Central memory CD8-positive, alpha-beta T cell (primary cell): ENCODE measurements at regions not wholly inside any gene's neighbourhood (a gene's known extent, or its start where the extent isn't known, plus 50 kb on each side); places are given as distances from the start of the nearest gene placed in this dataset.

Experiments
- ATAC-seq: fragments of 150-1000 bp; cut with Tn5 transposase; replicated peaks from 2 replicates; pipeline ENCODE4 v1.10.0; 2022; ENCODE audit warnings: mild to moderate bottlenecking, moderate FRiP score, moderate number of reproducible peaks; ENCODE audit not compliant: poor library complexity, severe bottlenecking; ENCODE audit errors: extremely low read depth
- DNase-seq, 2 donors: peaks; one replicate each; pipeline ENCODE4 v3.0.0; 2021; ENCODE audit warnings: low spot score in 2 of 2
- H3K27ac Mint-ChIP-seq: one replicate; pipeline ENCODE4 v1.8.0; 2022; ENCODE audit warnings: low read depth, mild to moderate bottlenecking, moderate library complexity, mixed read lengths
- H3K27me3 Mint-ChIP-seq: one replicate; pipeline ENCODE4 v1.8.0; 2022; ENCODE audit warnings: mixed read lengths
- H3K36me3 Mint-ChIP-seq: one replicate; pipeline ENCODE4 v1.8.0; 2022; ENCODE audit warnings: mild to moderate bottlenecking, moderate library complexity, mixed read lengths; ENCODE audit not compliant: insufficient read depth
- H3K4me1 Mint-ChIP-seq: one replicate; pipeline ENCODE4 v1.8.0; 2022; ENCODE audit warnings: mixed read lengths
- H3K4me3 Mint-ChIP-seq: one replicate; pipeline ENCODE4 v1.8.0; 2022; ENCODE audit warnings: mild to moderate bottlenecking, moderate library complexity, mixed read lengths
- H3K9me3 Mint-ChIP-seq: one replicate; pipeline ENCODE4 v1.8.0; 2022; ENCODE audit warnings: mixed read lengths

GRCh38 chr18:47758000-47758399 is 172.5 kb downstream of the SMAD2 start:
- ATAC-seq: no peak
- no peaks in the 10 kb centered on the region for H3K36me3 Mint-ChIP-seq
- no peak overlapping the region for H3K27ac Mint-ChIP-seq
- no peak for DNase-seq
- peaks cover 71% of the 10 kb centered on the region for H3K27me3 Mint-ChIP-seq
- peaks cover 6% of the 10 kb centered on the region for H3K4me1 Mint-ChIP-seq
- H3K9me3 Mint-ChIP-seq: peaks cover 8% of the 10 kb centered on the region
- H3K4me3 Mint-ChIP-seq: no peak overlapping the region

- peaks cover 55% of the 10 kb centered on the region for H3K27me3 Mint-ChIP-seq
- no peak overlapping the region for H3K4me3 Mint-ChIP-seq
- H3K4me1 Mint-ChIP-seq: peaks cover 6% of the 10 kb centered on the region
- H3K36me3 Mint-ChIP-seq: no peaks in the 10 kb centered on the region
- DNase-seq: no peak
- no peak for ATAC-seq
- H3K9me3 Mint-ChIP-seq: peaks cover 8% of the 10 kb centered on the region
- H3K27ac Mint-ChIP-seq: no peak overlapping the region
Measured at GRCh38 chr18:47756364-47757016, 174.0 kb downstream of the SMAD2 start.

GRCh38 chr18:47755102-47755456 is 175.4 kb downstream of the SMAD2 start:
- H3K36me3 Mint-ChIP-seq: no peaks in the 10 kb centered on the region
- no peak for DNase-seq
- peaks cover 6% of the 10 kb centered on the region for H3K4me1 Mint-ChIP-seq
- H3K9me3 Mint-ChIP-seq: peaks cover 8% of the 10 kb centered on the region
- no peak overlapping the region for H3K4me3 Mint-ChIP-seq
- H3K27ac Mint-ChIP-seq: no peak overlapping the region
- ATAC-seq: no peak
- peaks cover 41% of the 10 kb centered on the region for H3K27me3 Mint-ChIP-seq

GRCh38 chr18:47754311-47755101 is 176.0 kb downstream of the SMAD2 start:
- ATAC-seq (peak; percentile 36), DNase-seq (no peak)
- H3K4me3 Mint-ChIP-seq: no peak overlapping the region
- peaks cover 8% of the 10 kb centered on the region for H3K9me3 Mint-ChIP-seq
- H3K27ac Mint-ChIP-seq: no peak overlapping the region
- peaks cover 2% of the 10 kb centered on the region for H3K36me3 Mint-ChIP-seq
- H3K27me3 Mint-ChIP-seq: peaks cover 36% of the 10 kb centered on the region
- peaks cover 6% of the 10 kb centered on the region for H3K4me1 Mint-ChIP-seq

- Mint-ChIP-seq H3K36me3 (peaks cover 2% of the 10 kb centered on the region), H3K4me3 (no peak overlapping the region), H3K9me3 (no peaks in the 10 kb centered on the region), H3K27ac (no peak overlapping the region), H3K27me3 (peaks cover 22% of the 10 kb centered on the region), H3K4me1 (peaks cover 6% of the 10 kb centered on the region)
- DNase-seq: no peak
- no peak for ATAC-seq
Measured at GRCh38 chr18:47752796-47753645, 177.4 kb downstream of the SMAD2 start.

- ATAC-seq (no peak), DNase-seq (no peak)
- H3K4me3 Mint-ChIP-seq: no peak overlapping the region
- H3K36me3 Mint-ChIP-seq: peaks cover 2% of the 10 kb centered on the region
- H3K9me3 Mint-ChIP-seq: no peaks in the 10 kb centered on the region
- peaks cover 12% of the 10 kb centered on the region for H3K27me3 Mint-ChIP-seq
- H3K4me1 Mint-ChIP-seq: peaks cover 6% of the 10 kb centered on the region
- no peak overlapping the region for H3K27ac Mint-ChIP-seq
Measured at GRCh38 chr18:47750889-47751423, 179.5 kb downstream of the SMAD2 start.

GRCh38 chr18:47749600-47749973 is 180.9 kb downstream of the SMAD2 start:
- Mint-ChIP-seq H3K4me3 (no peak overlapping the region), H3K4me1 (peaks cover 3% of the 10 kb centered on the region), H3K36me3 (peaks cover 2% of the 10 kb centered on the region), H3K9me3 (no peaks in the 10 kb centered on the region), H3K27me3 (peaks cover 5% of the 10 kb centered on the region), H3K27ac (no peak overlapping the region)
- peak in 1 of 2 donors; percentile 5 for DNase-seq
- ATAC-seq: no peak

GRCh38 chr18:47748847-47749599 is 181.4 kb downstream of the SMAD2 start:
- H3K4me1 Mint-ChIP-seq: no peaks in the 10 kb centered on the region
- no peaks in the 10 kb centered on the region for H3K9me3 Mint-ChIP-seq
- ATAC-seq (peak; percentile 94), DNase-seq (peak; percentile 62 to 76)
- no peak overlapping the region for H3K27ac Mint-ChIP-seq
- peaks cover 2% of the 10 kb centered on the region for H3K36me3 Mint-ChIP-seq
- no peaks in the 10 kb centered on the region for H3K27me3 Mint-ChIP-seq
- no peak overlapping the region for H3K4me3 Mint-ChIP-seq

GRCh38 chr18:47748093-47748796 is 182.2 kb downstream of the SMAD2 start:
- H3K9me3 Mint-ChIP-seq: no peaks in the 10 kb centered on the region
- H3K27ac Mint-ChIP-seq: no peak overlapping the region
- no peak overlapping the region for H3K4me3 Mint-ChIP-seq
- no peaks in the 10 kb centered on the region for H3K4me1 Mint-ChIP-seq
- DNase-seq (no peak), ATAC-seq (no peak)
- H3K36me3 Mint-ChIP-seq: peaks cover 2% of the 10 kb centered on the region
- no peaks in the 10 kb centered on the region for H3K27me3 Mint-ChIP-seq

- H3K27me3 Mint-ChIP-seq: no peaks in the 10 kb centered on the region
- no peaks in the 10 kb centered on the region for H3K9me3 Mint-ChIP-seq
- DNase-seq: no peak
- peaks cover 2% of the 10 kb centered on the region for H3K36me3 Mint-ChIP-seq
- no peaks in the 10 kb centered on the region for H3K4me1 Mint-ChIP-seq
- H3K4me3 Mint-ChIP-seq: no peak overlapping the region
- no peak for ATAC-seq
- no peak overlapping the region for H3K27ac Mint-ChIP-seq
Measured at GRCh38 chr18:47747260-47747795, 183.1 kb downstream of the SMAD2 start.

GRCh38 chr18:47746615-47747014 is 183.8 kb downstream of the SMAD2 start:
- Mint-ChIP-seq H3K36me3 (peaks cover 2% of the 10 kb centered on the region), H3K27me3 (no peaks in the 10 kb centered on the region), H3K4me1 (no peaks in the 10 kb centered on the region), H3K4me3 (no peak overlapping the region), H3K9me3 (no peaks in the 10 kb centered on the region), H3K27ac (no peak overlapping the region)
- no peak for DNase-seq
- no peak for ATAC-seq
